ENCODE measurements at regions not wholly inside any gene's neighbourhood (a gene's known extent, or its start where the extent isn't known, plus 50 kb on each side); places are given as distances from the start of the nearest gene placed in this dataset.
"Not testable (repeated sequence)": the region's sequence is repeated elsewhere in the genome, so short reads cannot be mapped to it uniquely, and the experiment has no call there.

GRCh38 chr15:21357056-21357455, 83.2 kb downstream of the POTEB3 start:
- not testable (repeated sequence) for DNase-seq; H3K27me3 Mint-ChIP-seq (ENCODE audit: low read depth); ATAC-seq; H3K4me3 Mint-ChIP-seq; H3K4me1 Mint-ChIP-seq (ENCODE audit: low read depth); H3K36me3 Mint-ChIP-seq (ENCODE audit: insufficient read depth); H3K9me3 Mint-ChIP-seq

DNA sequence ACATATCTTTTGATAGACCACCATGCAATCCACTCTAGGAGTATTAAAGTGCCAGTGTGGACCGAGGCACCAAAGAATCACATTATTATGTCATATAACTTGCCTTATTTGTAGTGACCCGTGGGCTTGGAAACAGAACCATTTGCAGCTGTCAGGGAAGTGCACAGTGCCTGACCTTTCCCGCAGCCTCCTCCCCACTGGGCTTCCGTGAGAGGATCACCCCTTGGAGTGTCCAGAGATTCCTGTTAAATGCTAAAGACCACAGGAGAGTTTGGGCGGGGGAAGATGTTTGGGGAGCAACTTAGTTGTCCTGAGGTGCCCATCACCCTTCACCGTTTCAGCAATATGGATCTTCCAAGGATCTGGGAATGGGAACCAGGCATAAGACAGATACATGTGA, 84.4 kb downstream of the POTEB3 start:
- not testable (repeated sequence) for H3K4me1 Mint-ChIP-seq (ENCODE audit: low read depth); H3K9me3 Mint-ChIP-seq; H3K4me3 Mint-ChIP-seq; ATAC-seq; H3K36me3 Mint-ChIP-seq (ENCODE audit: insufficient read depth); H3K27me3 Mint-ChIP-seq (ENCODE audit: low read depth); DNase-seq

DNA sequence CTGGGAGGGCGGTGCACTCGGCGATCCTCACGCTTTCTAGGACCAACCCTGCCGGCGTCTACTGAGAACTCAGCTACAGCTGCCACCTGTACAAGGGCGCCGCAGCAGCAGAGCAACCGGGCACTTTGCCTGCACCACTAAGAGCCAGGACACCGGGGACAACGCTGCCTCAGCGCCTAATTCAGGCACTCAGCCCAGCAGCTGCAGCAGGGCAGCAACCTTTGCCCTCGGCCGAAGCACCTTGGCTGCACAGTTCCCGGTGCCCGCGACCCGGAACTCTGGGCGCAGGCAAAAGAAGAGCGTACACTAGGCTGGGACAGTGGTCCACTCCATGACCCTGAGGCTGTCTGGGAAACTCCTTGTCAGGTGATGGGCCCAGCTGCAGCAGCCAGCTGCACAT, 85.7 kb downstream of the POTEB3 start:
- not testable (repeated sequence) for H3K27me3 Mint-ChIP-seq (ENCODE audit: low read depth)

DNA sequence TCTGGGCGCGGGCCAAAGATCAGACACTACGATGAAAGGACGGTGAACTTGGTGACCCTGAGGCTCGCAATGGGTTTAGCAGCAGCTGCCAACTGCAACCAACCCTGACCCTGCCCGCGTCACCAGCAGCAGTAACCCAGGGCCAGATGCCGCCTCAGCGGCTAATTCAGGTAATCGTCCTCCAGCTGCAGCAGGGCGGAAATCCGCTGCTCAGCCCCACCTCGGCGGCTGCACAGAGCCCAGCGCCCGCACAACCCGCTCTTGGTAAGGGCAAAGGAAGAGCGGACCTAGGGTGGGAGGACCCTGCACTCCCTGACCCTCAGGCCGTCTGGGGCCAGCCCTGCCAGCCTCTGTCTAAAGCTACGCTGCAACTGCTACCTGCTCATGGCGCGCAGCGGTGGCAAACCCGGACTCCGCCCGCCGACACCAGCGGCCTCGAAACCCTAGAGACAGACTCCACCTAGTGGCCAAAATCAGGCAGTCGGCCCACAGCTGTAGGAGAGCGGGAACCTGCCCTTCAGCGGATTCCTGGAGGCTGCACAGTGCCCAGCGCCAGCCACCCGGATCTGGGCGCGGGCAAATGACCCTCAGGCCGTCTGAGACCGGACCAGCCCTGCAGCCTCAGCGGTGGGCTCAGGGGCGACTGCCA, 87.5 kb downstream of the POTEB3 start:
- not testable (repeated sequence) for H3K4me1 Mint-ChIP-seq (ENCODE audit: low read depth); H3K27me3 Mint-ChIP-seq (ENCODE audit: low read depth); H3K36me3 Mint-ChIP-seq (ENCODE audit: insufficient read depth); DNase-seq; H3K9me3 Mint-ChIP-seq; H3K4me3 Mint-ChIP-seq
- peak in 1 of 2 donors; percentile 40 for ATAC-seq

More for the DNA sequence above, 85.7 kb downstream of the POTEB3 start:
- ATAC-seq; H3K4me3 Mint-ChIP-seq; DNase-seq; H3K9me3 Mint-ChIP-seq; H3K4me1 Mint-ChIP-seq (ENCODE audit: low read depth); H3K36me3 Mint-ChIP-seq (ENCODE audit: insufficient read depth): not testable (repeated sequence)

DNA sequence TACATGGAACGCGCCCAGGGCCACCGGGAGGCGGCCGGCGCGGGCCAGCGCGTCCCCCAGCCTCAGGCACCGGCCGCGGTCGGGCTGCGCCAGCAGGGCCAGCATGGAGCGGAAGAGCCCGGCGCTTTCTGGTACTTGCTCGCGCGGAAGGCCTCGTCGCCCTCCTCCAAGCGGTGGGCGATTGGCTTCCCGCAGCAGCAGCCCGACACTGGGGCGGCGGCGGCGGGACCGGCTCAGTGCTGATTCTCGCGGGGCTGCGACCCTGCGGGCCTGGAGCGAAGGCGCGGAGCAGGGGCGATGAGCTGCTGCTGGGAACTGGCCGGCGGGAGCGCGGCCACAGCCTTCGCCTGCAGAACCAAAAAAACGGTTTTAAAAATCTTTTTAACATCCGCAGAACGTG, 95.3 kb downstream of the POTEB3 start:
- ATAC-seq; H3K4me3 Mint-ChIP-seq; H3K9me3 Mint-ChIP-seq; H3K27me3 Mint-ChIP-seq (ENCODE audit: low read depth); DNase-seq; H3K4me1 Mint-ChIP-seq (ENCODE audit: low read depth); H3K36me3 Mint-ChIP-seq (ENCODE audit: insufficient read depth): not testable (repeated sequence)

GRCh38 chr15:21344500-21344899, 95.8 kb downstream of the POTEB3 start:
- H3K27me3 Mint-ChIP-seq (ENCODE audit: low read depth); H3K36me3 Mint-ChIP-seq (ENCODE audit: insufficient read depth); H3K9me3 Mint-ChIP-seq; H3K4me3 Mint-ChIP-seq; H3K4me1 Mint-ChIP-seq (ENCODE audit: low read depth); DNase-seq: not testable (repeated sequence)
- ATAC-seq, result peak; percentile 56 to 71

- H3K36me3 Mint-ChIP-seq (ENCODE audit: insufficient read depth); H3K9me3 Mint-ChIP-seq; H3K4me3 Mint-ChIP-seq; H3K4me1 Mint-ChIP-seq (ENCODE audit: low read depth); ATAC-seq; H3K27me3 Mint-ChIP-seq (ENCODE audit: low read depth); DNase-seq: not testable (repeated sequence)
These were observed 103.3 kb downstream of the POTEB3 start for GRCh38 chr15:21337028-21337427.

- H3K27me3 Mint-ChIP-seq (ENCODE audit: low read depth); H3K4me1 Mint-ChIP-seq (ENCODE audit: low read depth); H3K9me3 Mint-ChIP-seq; H3K36me3 Mint-ChIP-seq (ENCODE audit: insufficient read depth): not testable (repeated sequence)
- peak overlapping the region; percentile 51 for H3K4me3 Mint-ChIP-seq
- ATAC-seq, result peak; percentile 81 to 85
- peak; percentile 27 for DNase-seq
These were observed 115.4 kb downstream of the POTEB3 start for GRCh38 chr15:21324720-21325460.

DNA sequence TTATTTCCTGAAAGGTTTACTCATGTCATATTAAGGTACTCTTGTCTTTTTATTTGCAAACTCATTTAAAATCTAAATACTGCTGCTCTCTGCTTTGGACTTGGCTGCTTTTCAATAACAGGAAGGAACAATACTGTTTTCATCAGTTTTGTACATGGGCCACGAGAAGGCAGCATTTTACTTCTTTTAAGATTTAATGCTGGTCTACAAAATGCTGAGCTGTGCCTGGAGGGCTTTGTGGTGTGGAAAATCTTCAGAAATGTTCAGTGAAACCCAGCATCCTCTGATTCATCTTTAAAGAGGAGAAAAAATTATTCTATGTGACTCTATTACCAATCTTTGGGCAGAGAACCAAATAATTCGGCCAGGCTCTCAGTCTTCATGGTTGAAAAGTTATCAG, 155.9 kb downstream of the POTEB3 start:
- H3K9me3 Mint-ChIP-seq; H3K4me3 Mint-ChIP-seq; H3K36me3 Mint-ChIP-seq (ENCODE audit: insufficient read depth); H3K27me3 Mint-ChIP-seq (ENCODE audit: low read depth); H3K4me1 Mint-ChIP-seq (ENCODE audit: low read depth); DNase-seq: not testable (repeated sequence)
- peak; percentile 37 to 87 for ATAC-seq

DNA sequence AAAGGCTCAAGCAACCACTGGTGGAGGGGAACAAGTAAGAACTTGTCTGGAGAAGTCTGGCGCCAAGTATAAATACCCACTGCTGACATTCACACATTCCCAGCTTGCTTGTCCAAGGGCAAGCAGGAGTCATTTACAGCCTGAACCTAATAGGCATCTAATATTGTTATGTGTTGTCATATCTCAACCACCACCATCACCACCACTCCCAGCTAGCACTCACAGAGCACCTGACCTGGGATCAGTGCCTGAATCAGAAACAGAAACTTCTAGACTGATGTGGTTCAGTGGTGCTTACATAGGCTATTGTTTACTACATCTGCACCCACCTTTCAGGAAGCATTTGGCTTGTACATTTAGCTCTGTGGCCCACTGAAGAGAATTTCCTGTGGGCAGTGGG, 157.1 kb downstream of the POTEB3 start:
- ATAC-seq, result peak; percentile 34 to 60
- H3K36me3 Mint-ChIP-seq (ENCODE audit: insufficient read depth); H3K4me1 Mint-ChIP-seq (ENCODE audit: low read depth); H3K9me3 Mint-ChIP-seq; H3K4me3 Mint-ChIP-seq; DNase-seq; H3K27me3 Mint-ChIP-seq (ENCODE audit: low read depth): not testable (repeated sequence)

DNA sequence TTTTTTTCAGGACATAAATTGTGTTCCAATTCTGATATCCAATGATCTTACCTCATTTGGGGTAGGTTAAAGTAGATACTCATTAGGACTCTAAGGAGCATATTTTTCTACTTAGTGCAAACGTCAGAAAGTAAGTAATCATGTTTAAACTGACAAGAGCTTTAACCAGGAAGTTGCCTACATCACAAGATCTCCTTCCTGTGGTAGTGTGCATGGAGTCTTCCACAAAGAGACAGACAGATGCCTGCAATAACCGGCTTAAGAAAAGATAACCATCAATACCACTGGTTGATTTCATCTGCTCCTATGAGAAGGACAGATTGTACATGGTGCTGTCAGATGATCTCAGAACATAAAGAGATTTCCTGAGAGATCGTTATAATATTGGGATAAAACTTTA, 160.0 kb downstream of the POTEB3 start:
- ATAC-seq; H3K36me3 Mint-ChIP-seq (ENCODE audit: insufficient read depth); H3K4me3 Mint-ChIP-seq; H3K27me3 Mint-ChIP-seq (ENCODE audit: low read depth); H3K4me1 Mint-ChIP-seq (ENCODE audit: low read depth); H3K9me3 Mint-ChIP-seq; DNase-seq: not testable (repeated sequence)

DNA sequence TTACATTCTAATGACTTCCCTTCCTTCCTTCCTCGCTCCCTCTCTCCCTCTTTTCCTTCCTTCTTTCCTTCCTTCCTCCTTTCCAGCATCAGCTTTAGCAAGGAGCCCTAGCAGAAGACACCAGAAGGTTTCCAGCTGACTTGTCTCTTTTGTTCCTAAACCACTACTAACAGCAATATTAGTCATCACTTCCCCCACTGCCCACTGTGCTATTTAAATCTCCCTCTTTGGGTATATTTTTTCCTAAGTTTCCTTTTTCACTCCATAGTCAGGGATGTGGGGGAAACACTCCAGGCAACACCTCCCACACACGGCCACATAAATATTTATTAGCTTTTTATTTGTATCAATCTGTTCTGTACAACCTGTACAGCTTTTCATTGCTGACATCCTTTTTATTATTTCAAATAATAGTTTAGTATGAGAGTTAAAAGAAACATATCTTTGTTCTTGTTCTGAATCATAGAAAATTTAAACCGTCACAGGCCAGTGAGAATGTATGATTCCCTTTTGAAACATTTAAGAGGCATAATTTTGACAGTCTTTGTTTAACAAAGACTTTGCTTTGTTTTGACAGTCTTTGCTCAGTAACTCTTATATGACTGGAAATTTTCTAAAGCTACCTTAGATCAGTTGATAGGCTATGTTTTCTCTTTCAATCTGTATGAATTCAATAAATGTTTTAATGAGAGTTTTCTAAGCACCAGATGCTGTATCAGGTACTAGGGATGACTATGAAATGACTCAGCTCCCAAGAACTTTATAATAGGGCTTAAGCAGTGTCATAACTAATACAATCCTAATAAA, 167.9 kb downstream of the POTEB3 start:
- DNase-seq; H3K36me3 Mint-ChIP-seq (ENCODE audit: insufficient read depth); H3K27me3 Mint-ChIP-seq (ENCODE audit: low read depth); H3K9me3 Mint-ChIP-seq; H3K4me3 Mint-ChIP-seq; H3K4me1 Mint-ChIP-seq (ENCODE audit: low read depth): not testable (repeated sequence)
- ATAC-seq, result peak in 1 of 2 donors; percentile 46

- H3K4me3 Mint-ChIP-seq, result no peak overlapping the region
- H3K4me1 Mint-ChIP-seq (ENCODE audit: low read depth), result no peaks in the 10 kb centered on the region
- H3K9me3 Mint-ChIP-seq, result no peaks in the 10 kb centered on the region
These were observed 168.7 kb downstream of the POTEB3 start for GRCh38 chr15:21271566-21271965.

DNA sequence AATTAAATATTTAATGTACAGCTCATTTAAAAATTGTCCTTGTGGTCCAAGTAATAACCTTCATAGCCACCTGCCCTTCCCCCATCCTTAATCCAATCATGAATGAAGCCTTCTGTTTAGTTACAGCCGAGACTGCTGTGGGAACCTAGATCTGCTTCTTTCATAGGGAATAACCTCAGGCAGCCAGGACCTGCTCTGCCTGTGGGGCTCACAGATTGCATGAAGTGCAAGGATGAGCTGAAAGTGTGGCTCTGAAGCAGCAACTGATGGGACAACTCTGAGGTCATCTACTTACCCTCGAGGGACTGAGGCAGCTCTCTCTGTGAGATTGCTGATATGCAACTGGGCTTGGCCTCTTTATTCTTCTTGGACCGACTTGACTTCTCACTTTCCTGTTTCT, 169.8 kb downstream of the POTEB3 start:
- Mint-ChIP-seq H3K9me3 (no peaks in the 10 kb centered on the region), H3K27me3 (ENCODE audit: low read depth) (peaks cover 1% of the 10 kb centered on the region), H3K4me1 (ENCODE audit: low read depth) (no peaks in the 10 kb centered on the region), H3K4me3 (no peak overlapping the region), H3K36me3 (ENCODE audit: insufficient read depth) (no peaks in the 10 kb centered on the region)
- DNase-seq (no peak), ATAC-seq (no peak)

More at GRCh38 chr15:21271566-21271965, 168.7 kb downstream of the POTEB3 start:
- no peaks in the 10 kb centered on the region for H3K36me3 Mint-ChIP-seq (ENCODE audit: insufficient read depth)
- no peak for ATAC-seq
- peaks cover 1% of the 10 kb centered on the region for H3K27me3 Mint-ChIP-seq (ENCODE audit: low read depth)
- no peak for DNase-seq

DNA sequence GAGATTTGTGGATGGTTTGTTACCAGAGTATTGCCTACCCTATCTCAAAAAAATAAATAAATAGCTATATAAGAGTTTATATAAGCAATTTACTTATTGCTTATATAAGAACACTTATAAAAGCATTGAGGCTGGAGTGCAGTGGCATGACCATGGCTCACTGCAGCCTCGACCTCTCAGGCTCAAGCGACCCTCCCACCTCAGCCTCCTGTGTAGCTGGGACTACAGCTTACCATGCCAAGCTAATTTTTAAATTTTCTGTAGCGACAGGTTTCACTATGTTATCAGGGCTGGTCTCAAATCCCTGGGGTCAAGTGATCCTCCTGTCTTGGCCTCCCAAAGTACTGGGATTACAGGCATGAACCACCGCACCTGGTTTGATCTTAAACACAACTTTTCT, 170.6 kb downstream of the POTEB3 start:
- H3K4me1 Mint-ChIP-seq (ENCODE audit: low read depth); H3K4me3 Mint-ChIP-seq; H3K36me3 Mint-ChIP-seq (ENCODE audit: insufficient read depth); DNase-seq; ATAC-seq; H3K9me3 Mint-ChIP-seq; H3K27me3 Mint-ChIP-seq (ENCODE audit: low read depth): not testable (repeated sequence)
